Astrocyte (in vitro differentiated cells and primary cell): ENCODE measurements at regions not wholly inside any gene's neighbourhood (a gene's known extent, or its start where the extent isn't known, plus 50 kb on each side); places are given as distances from the start of the nearest gene placed in this dataset.
"Not testable (repeated sequence)": the region's sequence is repeated elsewhere in the genome, so short reads cannot be mapped to it uniquely, and the experiment has no call there.

ENCODE experiments used
- DNase-seq: peaks from one replicate; pipeline ENCODE4 v3.0.0-alpha.2; 2010; ENCODE audit warnings: low read depth
- FAIRE-seq: peaks from 2 replicates; lab custom pipeline; 2011; peaks lifted over from hg19 to GRCh38; lab: Jason Lieb, UNC
- H2AFZ ChIP-seq: 2 replicates; pipeline ENCODE4 v1.6.0; 2012; ENCODE audit warnings: low read depth, low read length, inconsistent platforms
- H3K27ac ChIP-seq: 2 replicates; pipeline ENCODE4 v1.5.1; 2011; ENCODE audit warnings: low read depth, low read length, inconsistent platforms
- H3K27me3 ChIP-seq: 2 replicates; pipeline ENCODE4 v1.6.0; 2011; ENCODE audit warnings: low read length, inconsistent platforms; ENCODE audit not compliant: insufficient read depth
- H3K36me3 ChIP-seq: 2 replicates; pipeline ENCODE4 v1.5.1; 2011; ENCODE audit warnings: low read length, inconsistent platforms; ENCODE audit not compliant: insufficient read depth
- H3K4me1 ChIP-seq: 2 replicates; pipeline ENCODE4 v1.5.1; 2011; ENCODE audit warnings: low read length, inconsistent platforms; ENCODE audit not compliant: insufficient read depth
- H3K4me2 ChIP-seq: 2 replicates; pipeline ENCODE4 v1.6.0; 2012; ENCODE audit warnings: low read length, inconsistent platforms
- H3K4me3 ChIP-seq: 2 replicates; pipeline ENCODE4 v1.5.1; 2011; ENCODE audit warnings: low read depth, mild to moderate bottlenecking, low read length, inconsistent platforms; ENCODE audit not compliant: insufficient read depth
- H3K79me2 ChIP-seq: 2 replicates; pipeline ENCODE4 v1.6.0; 2012; ENCODE audit warnings: mild to moderate bottlenecking, low read length, inconsistent platforms; ENCODE audit not compliant: insufficient read depth
- H3K9ac ChIP-seq: 2 replicates; pipeline ENCODE4 v1.6.0; 2012; ENCODE audit warnings: mild to moderate bottlenecking, low read length, inconsistent platforms
- H3K9me3 ChIP-seq: 2 replicates; pipeline ENCODE4 v1.5.1; 2012; ENCODE audit warnings: low read depth, mild to moderate bottlenecking, low read length, inconsistent platforms; ENCODE audit not compliant: insufficient read depth
- H4K20me1 ChIP-seq: 2 replicates; pipeline ENCODE4 v1.6.0; 2012; ENCODE audit warnings: low read length, inconsistent platforms; ENCODE audit not compliant: insufficient read depth
- H3K27ac Mint-ChIP-seq: one replicate; pipeline ENCODE4 v1.8.0; 2021; ENCODE audit warnings: mild to moderate bottlenecking, mixed read lengths; ENCODE audit not compliant: unreplicated experiment
- H3K27me3 Mint-ChIP-seq: one replicate; pipeline ENCODE4 v1.8.0; 2021; ENCODE audit warnings: low read depth, mixed read lengths; ENCODE audit not compliant: unreplicated experiment
- H3K36me3 Mint-ChIP-seq: one replicate; pipeline ENCODE4 v1.8.0; 2021; ENCODE audit warnings: low read depth, mixed read lengths; ENCODE audit not compliant: unreplicated experiment
- H3K4me1 Mint-ChIP-seq: one replicate; pipeline ENCODE4 v1.8.0; 2021; ENCODE audit warnings: low read depth, mixed read lengths; ENCODE audit not compliant: unreplicated experiment
- H3K4me3 Mint-ChIP-seq: one replicate; pipeline ENCODE4 v1.8.0; 2021; ENCODE audit warnings: mild to moderate bottlenecking, moderate library complexity, mixed read lengths; ENCODE audit not compliant: unreplicated experiment
- H3K9me3 Mint-ChIP-seq: one replicate; pipeline ENCODE4 v1.8.0; 2021; ENCODE audit warnings: mild to moderate bottlenecking, mixed read lengths; ENCODE audit not compliant: unreplicated experiment
- CTCF ChIP-seq: IDR thresholded peaks from 2 replicates; pipeline ENCODE4 v1.5.1; 2011; ENCODE audit warnings: low read depth, mild to moderate bottlenecking, inconsistent platforms, low read length, moderate library complexity; ENCODE audit not compliant: insufficient read depth
- EZH2 ChIP-seq: IDR thresholded peaks from 2 replicates; pipeline ENCODE4 v1.6.1; 2012; ENCODE audit warnings: mild to moderate bottlenecking, low read length, inconsistent platforms; ENCODE audit not compliant: insufficient read depth

- Histone ChIP-seq H3K4me3 (no peak overlapping the region), H3K36me3 (no peaks in the 10 kb centered on the region), H3K27me3 (no peaks in the 10 kb centered on the region), H3K9me3 (no peaks in the 10 kb centered on the region), H3K27ac (no peak overlapping the region), H4K20me1 (peaks cover 6% of the 10 kb centered on the region), H2AFZ (no peak overlapping the region), H3K9ac (no peak overlapping the region), H3K4me2 (no peak overlapping the region), H3K79me2 (no peaks in the 10 kb centered on the region), H3K4me1 (no peaks in the 10 kb centered on the region)
- peaks cover 14% of the 10 kb centered on the region for H3K36me3 Mint-ChIP-seq
- no peaks in the 10 kb centered on the region for H3K27me3 Mint-ChIP-seq
- no peak for DNase-seq
- H3K4me3 Mint-ChIP-seq: no peak overlapping the region
- H3K9me3 Mint-ChIP-seq: no peaks in the 10 kb centered on the region
- no peak for TF ChIP-seq EZH2
- no peak for TF ChIP-seq CTCF
- no peak for FAIRE-seq
- no peak overlapping the region for H3K27ac Mint-ChIP-seq
- H3K4me1 Mint-ChIP-seq: peaks cover 2% of the 10 kb centered on the region
These were observed 91.3 kb downstream of the KATNIP start for GRCh38 chr16:27641260-27641659.

- H3K4me3 Mint-ChIP-seq, FAIRE-seq, H3K9me3 ChIP-seq, H3K4me3 ChIP-seq, H3K27me3 ChIP-seq, DNase-seq, H4K20me1 ChIP-seq, H3K4me1 Mint-ChIP-seq, H2AFZ ChIP-seq, H3K27ac ChIP-seq, H3K4me2 ChIP-seq, H3K9me3 Mint-ChIP-seq, H3K4me1 ChIP-seq, H3K36me3 ChIP-seq, H3K27me3 Mint-ChIP-seq, H3K27ac Mint-ChIP-seq, H3K9ac ChIP-seq, H3K79me2 ChIP-seq: not testable (repeated sequence)
- H3K36me3 Mint-ChIP-seq: peaks cover 14% of the 10 kb centered on the region
These were observed 91.9 kb downstream of the KATNIP start for GRCh38 chr16:27641734-27642415.

- Histone ChIP-seq H3K9me3 (no peaks in the 10 kb centered on the region), H3K4me1 (no peaks in the 10 kb centered on the region), H3K9ac (no peak overlapping the region), H3K27ac (no peak overlapping the region), H3K27me3 (no peaks in the 10 kb centered on the region), H3K36me3 (no peaks in the 10 kb centered on the region), H3K4me2 (no peak overlapping the region), H3K4me3 (no peak overlapping the region), H3K79me2 (no peaks in the 10 kb centered on the region), H4K20me1 (peaks cover 3% of the 10 kb centered on the region), H2AFZ (no peak overlapping the region)
- no peaks in the 10 kb centered on the region for H3K27me3 Mint-ChIP-seq
- TF ChIP-seq CTCF (peak; percentile 28), EZH2 (no peak)
- H3K27ac Mint-ChIP-seq: no peak overlapping the region
- peaks cover 11% of the 10 kb centered on the region for H3K36me3 Mint-ChIP-seq
- no peak for DNase-seq
- H3K9me3 Mint-ChIP-seq: no peaks in the 10 kb centered on the region
- H3K4me3 Mint-ChIP-seq: no peak overlapping the region
- H3K4me1 Mint-ChIP-seq: peaks cover 2% of the 10 kb centered on the region
- no peak for FAIRE-seq
These were observed 92.8 kb downstream of the KATNIP start for GRCh38 chr16:27642756-27643155.
